Fibroblast of peridontal ligament (primary cell): ENCODE measurements at regions not wholly inside any gene's neighbourhood (a gene's known extent, or its start where the extent isn't known, plus 50 kb on each side); places are given as distances from the start of the nearest gene placed in this dataset.

ENCODE experiments used
- DNase-seq: peaks from one replicate; pipeline ENCODE4 v3.0.0-alpha.2; 2010; ENCODE audit errors: extremely low read depth

- no peak for DNase-seq
These were observed 222.2 kb upstream of the ATP11B start for GRCh38 chr3:182570946-182571594.

GRCh38 chr3:182575941-182576340, 217.4 kb upstream of the ATP11B start:
- no peak for DNase-seq

- DNase-seq = no peak
These were observed 209.8 kb upstream of the ATP11B start for GRCh38 chr3:182583545-182583944.

GRCh38 chr3:182585532-182586150, 207.7 kb upstream of the ATP11B start:
- no peak for DNase-seq

GRCh38 chr3:182592747-182593146, 200.6 kb upstream of the ATP11B start:
- DNase-seq = no peak

GRCh38 chr3:182596676-182597410, 196.5 kb upstream of the ATP11B start:
- no peak for DNase-seq

- DNase-seq = no peak
These were observed 195.7 kb upstream of the ATP11B start for GRCh38 chr3:182597621-182598041.

- DNase-seq = no peak
These were observed 191.7 kb upstream of the ATP11B start for GRCh38 chr3:182601597-182601996.

GRCh38 chr3:182603501-182603900, 189.8 kb upstream of the ATP11B start:
- no peak for DNase-seq

- DNase-seq = no peak
These were observed 187.3 kb upstream of the ATP11B start for GRCh38 chr3:182605882-182606611.

- no peak for DNase-seq
These were observed 186.3 kb upstream of the ATP11B start for GRCh38 chr3:182606905-182607504.

GRCh38 chr3:182608832-182609231, 184.5 kb upstream of the ATP11B start:
- no peak for DNase-seq

- no peak for DNase-seq
These were observed 183.6 kb upstream of the ATP11B start for GRCh38 chr3:182609575-182610156.

GRCh38 chr3:182612332-182612731, 181.0 kb upstream of the ATP11B start:
- DNase-seq = no peak

- DNase-seq = no peak
These were observed 175.8 kb upstream of the ATP11B start for GRCh38 chr3:182617500-182617899.

GRCh38 chr3:182618085-182618732, 175.1 kb upstream of the ATP11B start:
- peak; percentile 0 for DNase-seq

GRCh38 chr3:182618981-182619591, 174.2 kb upstream of the ATP11B start:
- no peak for DNase-seq

GRCh38 chr3:182620723-182621434, 172.4 kb upstream of the ATP11B start:
- DNase-seq = no peak

GRCh38 chr3:182621435-182622240, 171.7 kb upstream of the ATP11B start:
- no peak for DNase-seq
